ENCODE measurements at regions not wholly inside any gene's neighbourhood (a gene's known extent, or its start where the extent isn't known, plus 50 kb on each side); places are given as distances from the start of the nearest gene placed in this dataset.

DNA sequence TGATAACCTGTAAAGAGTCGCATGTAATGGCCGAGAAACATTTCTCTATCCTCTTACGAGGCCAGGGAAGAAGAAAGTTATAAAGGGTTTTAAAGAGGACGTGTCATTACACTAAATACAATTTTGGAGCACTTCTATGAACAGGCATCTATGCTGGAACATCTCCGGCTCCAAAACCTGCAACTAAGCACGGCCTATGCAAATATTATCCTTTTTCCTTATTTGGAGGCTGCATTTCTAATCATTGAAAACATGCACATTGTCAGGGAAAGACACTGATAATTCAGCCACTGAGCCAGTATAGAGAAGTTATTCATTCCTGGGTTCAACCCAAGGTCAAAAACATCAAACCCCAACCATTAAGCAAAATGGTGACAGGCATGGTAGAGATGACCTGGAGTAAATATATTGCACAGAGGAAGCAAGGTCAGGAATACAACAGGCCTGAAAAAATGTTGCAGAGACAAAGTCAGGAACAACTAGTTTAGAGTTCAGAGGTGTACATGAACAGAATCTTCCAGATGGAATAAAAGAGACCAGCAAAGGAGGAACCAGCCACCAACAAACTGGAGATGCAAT lies 674.1 kb downstream of the NR2F1-AS1 start:
- peaks cover 19% of the 10 kb centered on the region for H3K4me1 Mint-ChIP-seq (ENCODE audit: low read depth)
- DNase-seq (ENCODE audit: low spot score): no peak
- H3K27me3 Mint-ChIP-seq (ENCODE audit: low read depth): no peaks in the 10 kb centered on the region
- no peaks in the 10 kb centered on the region for H3K36me3 Mint-ChIP-seq (ENCODE audit: low read depth)
- no peak overlapping the region for H3K27ac Mint-ChIP-seq (ENCODE audit: unreplicated experiment)
- no peak for TF ChIP-seq CTCF (IDR thresholded peaks at IDR 0.05)
- H3K9me3 Mint-ChIP-seq (ENCODE audit: low read depth): no peaks in the 10 kb centered on the region
- H3K4me3 Mint-ChIP-seq (ENCODE audit: unreplicated experiment): no peak overlapping the region

GRCh38 chr5:92904021-92904420 lies 677.0 kb downstream of the NR2F1-AS1 start:
- H3K36me3 Mint-ChIP-seq (ENCODE audit: low read depth): no peaks in the 10 kb centered on the region
- H3K27me3 Mint-ChIP-seq (ENCODE audit: low read depth): no peaks in the 10 kb centered on the region
- DNase-seq (ENCODE audit: low spot score): no peak
- no peak overlapping the region for H3K27ac Mint-ChIP-seq (ENCODE audit: unreplicated experiment)
- no peak for TF ChIP-seq CTCF (IDR thresholded peaks at IDR 0.05)
- no peaks in the 10 kb centered on the region for H3K9me3 Mint-ChIP-seq (ENCODE audit: low read depth)
- H3K4me1 Mint-ChIP-seq (ENCODE audit: low read depth): peaks cover 11% of the 10 kb centered on the region
- no peak overlapping the region for H3K4me3 Mint-ChIP-seq (ENCODE audit: unreplicated experiment)

DNA sequence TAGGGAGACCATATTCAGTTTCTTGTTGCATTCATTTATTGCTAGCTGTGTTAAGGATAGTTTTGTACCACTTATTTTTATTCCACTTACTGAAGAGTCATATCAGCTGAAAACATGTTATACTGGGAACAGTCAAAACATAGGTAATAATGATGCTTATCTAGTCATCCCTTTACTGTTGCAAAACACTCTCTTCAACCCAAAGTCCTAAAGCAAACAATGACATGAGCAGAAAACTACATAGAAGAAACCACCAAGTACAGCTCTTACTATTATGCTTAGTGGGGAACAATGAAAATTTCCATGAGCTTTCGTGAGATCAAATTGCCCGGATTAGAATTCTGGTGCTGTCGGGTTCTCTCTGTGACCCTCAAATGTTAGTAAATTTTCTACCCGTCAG lies 681.4 kb downstream of the NR2F1-AS1 start:
- H3K9me3 Mint-ChIP-seq (ENCODE audit: low read depth): no peaks in the 10 kb centered on the region
- no peak overlapping the region for H3K27ac Mint-ChIP-seq (ENCODE audit: unreplicated experiment)
- no peak for DNase-seq (ENCODE audit: low spot score)
- H3K36me3 Mint-ChIP-seq (ENCODE audit: low read depth): no peaks in the 10 kb centered on the region
- TF ChIP-seq CTCF (IDR thresholded peaks at IDR 0.05): no peak
- no peaks in the 10 kb centered on the region for H3K4me1 Mint-ChIP-seq (ENCODE audit: low read depth)
- H3K27me3 Mint-ChIP-seq (ENCODE audit: low read depth): no peaks in the 10 kb centered on the region
- H3K4me3 Mint-ChIP-seq (ENCODE audit: unreplicated experiment): no peak overlapping the region

- Mint-ChIP-seq H3K4me1 (ENCODE audit: low read depth) (no peaks in the 10 kb centered on the region), H3K9me3 (ENCODE audit: low read depth) (no peaks in the 10 kb centered on the region), H3K36me3 (ENCODE audit: low read depth) (no peaks in the 10 kb centered on the region), H3K4me3 (ENCODE audit: unreplicated experiment) (no peak overlapping the region), H3K27ac (ENCODE audit: unreplicated experiment) (no peak overlapping the region), H3K27me3 (ENCODE audit: low read depth) (no peaks in the 10 kb centered on the region)
- TF ChIP-seq CTCF (IDR thresholded peaks at IDR 0.05): no peak
- no peak for DNase-seq (ENCODE audit: low spot score)
Observed at GRCh38 chr5:92896722-92897121, 684.3 kb downstream of the NR2F1-AS1 start.

DNA sequence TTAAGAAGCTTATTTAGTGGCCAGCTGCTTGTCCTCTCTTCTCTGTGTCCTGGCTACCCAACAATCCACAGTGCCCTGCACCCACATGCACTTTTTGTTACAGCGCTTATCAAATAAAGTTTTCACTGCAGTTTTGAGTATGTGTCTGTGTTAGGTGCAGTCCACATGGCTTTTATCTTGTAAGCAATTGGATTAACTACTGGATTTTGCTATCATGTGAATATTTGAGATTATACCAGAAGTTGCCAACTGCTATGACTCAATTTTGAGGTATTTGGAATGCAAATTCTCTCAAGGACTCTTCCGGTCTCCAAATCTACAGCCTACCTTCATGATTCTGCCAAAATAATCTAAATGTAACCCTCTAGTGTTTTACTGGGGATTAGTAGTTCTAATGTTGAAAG lies 690.2 kb downstream of the NR2F1-AS1 start:
- Mint-ChIP-seq H3K36me3 (ENCODE audit: low read depth) (no peaks in the 10 kb centered on the region), H3K27ac (ENCODE audit: unreplicated experiment) (no peak overlapping the region), H3K27me3 (ENCODE audit: low read depth) (no peaks in the 10 kb centered on the region), H3K4me1 (ENCODE audit: low read depth) (peaks cover 4% of the 10 kb centered on the region), H3K4me3 (ENCODE audit: unreplicated experiment) (no peak overlapping the region), H3K9me3 (ENCODE audit: low read depth) (peaks cover 7% of the 10 kb centered on the region)
- TF ChIP-seq CTCF (IDR thresholded peaks at IDR 0.05): no peak
- no peak for DNase-seq (ENCODE audit: low spot score)
